OCI-LY7 (cell line): ENCODE measurements at regions not wholly inside any gene's neighbourhood (a gene's known extent, or its start where the extent isn't known, plus 50 kb on each side); places are given as distances from the start of the nearest gene placed in this dataset.

ENCODE experiments used
- BruUV-seq: library from RNA; stranded (reverse); fragments of 400-500 nt; replicated peaks from 2 replicates; lab custom pipeline; 2021; lab: Mats Ljungman, UMichigan
- CTCF ChIA-PET: fragments of 300-600 bp; sonication (Branson Sonifier 250); formaldehyde crosslinking; loops from one replicate; lab custom pipeline; 2022; ENCODE audit warnings: antibody characterized with exemption; ENCODE audit not compliant: unreplicated experiment; lab: Charles Lee
- POLR2A ChIA-PET: fragments of 300-600 bp; sonication (Branson Sonifier 250); formaldehyde crosslinking; loops from one replicate; lab custom pipeline; 2022; ENCODE audit warnings: antibody characterized with exemption; lab: Charles Lee
- DNase-seq: peaks from one replicate; pipeline ENCODE4 v3.0.0-alpha.2; 2015; ENCODE audit warnings: low spot score
- H2AFZ ChIP-seq: fragments of 200-600 bp; sonication (generic), shearing (Covaris generic); 2 replicates; pipeline ENCODE4 v1.6.1; 2014; ENCODE audit warnings: mild to moderate bottlenecking, antibody characterized with exemption, low read length, moderate library complexity
- H3K27ac ChIP-seq: fragments of 200-600 bp; sonication (generic); 2 replicates; pipeline ENCODE4 v1.5.1; 2014; ENCODE audit warnings: mixed run types, low read depth, mild to moderate bottlenecking, moderate library complexity, low read length, inconsistent platforms; ENCODE audit not compliant: poor library complexity, severe bottlenecking
- H3K36me3 ChIP-seq: fragments of 200-600 bp; sonication (generic); 2 replicates; pipeline ENCODE4 v1.6.1; 2014; ENCODE audit warnings: mild to moderate bottlenecking, antibody characterized with exemption, low read length, moderate library complexity, mixed read lengths; ENCODE audit not compliant: insufficient read depth
- H3K4me1 ChIP-seq: fragments of 200-600 bp; sonication (generic); 2 replicates; pipeline ENCODE4 v1.5.1; 2014; ENCODE audit warnings: mild to moderate bottlenecking, low read length; ENCODE audit not compliant: insufficient read depth, poor library complexity, severe bottlenecking
- H3K4me2 ChIP-seq: fragments of 200-600 bp; sonication (generic); 2 replicates; pipeline ENCODE4 v1.6.1; 2014; ENCODE audit warnings: mild to moderate bottlenecking, low read length
- H3K4me3 ChIP-seq: fragments of 200-600 bp; sonication (generic); 2 replicates; pipeline ENCODE4 v1.5.1; 2014; ENCODE audit warnings: mild to moderate bottlenecking, low read depth, low read length; ENCODE audit not compliant: poor library complexity, severe bottlenecking
- H3K79me2 ChIP-seq: fragments of 200-600 bp; sonication (generic); 2 replicates; pipeline ENCODE4 v1.6.1; 2016; ENCODE audit warnings: low read depth, mild to moderate bottlenecking, low read length, moderate library complexity, mixed read lengths; ENCODE audit not compliant: insufficient read depth
- H3K9me2 ChIP-seq: fragments of 200-600 bp; sonication (generic); 2 replicates; pipeline ENCODE4 v1.6.1; 2016; ENCODE audit warnings: mild to moderate bottlenecking, low read length, mixed read lengths; ENCODE audit not compliant: insufficient read depth
- H3K9me3 ChIP-seq: fragments of 200-600 bp; sonication (generic); 2 replicates; pipeline ENCODE4 v1.6.1; 2014; ENCODE audit warnings: mild to moderate bottlenecking, mixed run types, low read length, mixed read lengths
- H4K20me1 ChIP-seq: fragments of 200-600 bp; sonication (generic); 2 replicates; pipeline ENCODE4 v1.6.1; 2014; ENCODE audit warnings: mild to moderate bottlenecking, antibody characterized with exemption, low read length, moderate library complexity, mixed read lengths; ENCODE audit not compliant: insufficient read depth
- EZH2phosphoT487 ChIP-seq: fragments of 200-600 bp; sonication (generic); IDR thresholded peaks from 2 replicates; pipeline ENCODE4 v1.6.1; 2018; ENCODE audit warnings: low read depth, borderline replicate concordance, mild to moderate bottlenecking, mixed run types, antibody characterized with exemption, low read length, moderate library complexity, mixed read lengths
- intact Hi-C: fragments of 100-400 bp; cut with micrococcal nuclease; formaldehyde crosslinking; loops from one replicate; pipeline ENCODE4 v1.10.0; 2022; ENCODE audit not compliant: unreplicated experiment
- TF ChIP-seq, protein P1 (sequence below): fragments of 200-600 bp; sonication (generic); conservative IDR thresholded peaks from 2 replicates; pipeline ENCODE4 v1.5.1; 2014; ENCODE audit warnings: mild to moderate bottlenecking, antibody characterized with exemption, low read length, moderate library complexity, mixed read lengths

DNA sequence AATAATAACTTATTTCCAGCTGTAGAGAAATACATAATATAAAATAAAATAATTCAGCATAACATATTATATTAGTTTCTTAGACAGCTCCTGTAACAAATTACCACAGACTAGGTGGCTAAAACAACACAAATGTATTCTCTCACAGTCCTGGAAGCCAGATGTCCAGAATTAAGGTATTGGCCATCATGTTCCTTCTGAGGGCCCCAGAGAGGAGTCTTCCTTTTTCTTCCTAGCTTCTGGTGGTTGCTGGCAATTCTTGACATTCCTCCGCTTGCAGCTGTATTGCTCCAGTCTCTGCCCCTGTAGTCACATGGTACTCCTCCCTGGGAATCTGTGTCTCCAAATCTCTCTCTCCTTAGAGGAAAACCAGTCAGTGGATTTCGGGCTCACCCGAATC, 146.8 kb downstream of the RBM43 start:
- Histone ChIP-seq H4K20me1 (no peaks in the 10 kb centered on the region), H3K9me3 (no peaks in the 10 kb centered on the region), H3K9me2 (no peaks in the 10 kb centered on the region), H3K79me2 (no peaks in the 10 kb centered on the region), H3K36me3 (no peaks in the 10 kb centered on the region), H2AFZ (no peak overlapping the region), H3K4me1 (no peaks in the 10 kb centered on the region), H3K4me3 (no peak overlapping the region), H3K27ac (no peak overlapping the region), H3K4me2 (no peak overlapping the region)
- TF ChIP-seq, protein P1, sequence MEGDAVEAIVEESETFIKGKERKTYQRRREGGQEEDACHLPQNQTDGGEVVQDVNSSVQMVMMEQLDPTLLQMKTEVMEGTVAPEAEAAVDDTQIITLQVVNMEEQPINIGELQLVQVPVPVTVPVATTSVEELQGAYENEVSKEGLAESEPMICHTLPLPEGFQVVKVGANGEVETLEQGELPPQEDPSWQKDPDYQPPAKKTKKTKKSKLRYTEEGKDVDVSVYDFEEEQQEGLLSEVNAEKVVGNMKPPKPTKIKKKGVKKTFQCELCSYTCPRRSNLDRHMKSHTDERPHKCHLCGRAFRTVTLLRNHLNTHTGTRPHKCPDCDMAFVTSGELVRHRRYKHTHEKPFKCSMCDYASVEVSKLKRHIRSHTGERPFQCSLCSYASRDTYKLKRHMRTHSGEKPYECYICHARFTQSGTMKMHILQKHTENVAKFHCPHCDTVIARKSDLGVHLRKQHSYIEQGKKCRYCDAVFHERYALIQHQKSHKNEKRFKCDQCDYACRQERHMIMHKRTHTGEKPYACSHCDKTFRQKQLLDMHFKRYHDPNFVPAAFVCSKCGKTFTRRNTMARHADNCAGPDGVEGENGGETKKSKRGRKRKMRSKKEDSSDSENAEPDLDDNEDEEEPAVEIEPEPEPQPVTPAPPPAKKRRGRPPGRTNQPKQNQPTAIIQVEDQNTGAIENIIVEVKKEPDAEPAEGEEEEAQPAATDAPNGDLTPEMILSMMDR: no peak
- no peak for TF ChIP-seq EZH2phosphoT487
- POLR2A ChIA-PET: interaction anchor here (0.9 kb wide), 1 partner anchor 109 kb away, joined by 3 read pairs; no protein-coding TSS in a partner anchor
- no peak for DNase-seq
- CTCF ChIA-PET: no interaction called here
- intact Hi-C loops: no loop called here
- BruUV-seq: no TSS peak

DNA sequence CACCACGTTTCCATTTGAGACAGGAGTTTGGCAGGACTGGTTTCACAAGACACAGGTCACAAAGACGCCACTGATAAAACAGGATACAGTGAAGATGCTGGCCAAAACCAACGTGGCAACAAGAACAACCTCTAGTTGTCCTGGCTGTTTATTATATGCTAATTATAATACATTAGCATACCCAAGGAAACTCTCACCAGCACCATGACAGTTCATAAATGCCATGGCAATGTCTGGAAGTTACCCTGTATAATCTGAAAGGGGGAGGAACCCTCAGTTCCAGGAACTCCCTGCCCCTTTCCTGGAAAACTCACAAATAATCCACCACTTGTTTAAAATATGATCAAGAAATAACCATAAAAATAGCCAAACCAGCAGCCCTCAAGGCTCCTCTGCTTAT, 148.3 kb downstream of the RBM43 start:
- Histone ChIP-seq H3K9me3 (no peaks in the 10 kb centered on the region), H3K36me3 (no peaks in the 10 kb centered on the region), H3K4me2 (no peak overlapping the region), H3K9me2 (no peaks in the 10 kb centered on the region), H3K4me1 (no peaks in the 10 kb centered on the region), H2AFZ (no peak overlapping the region), H3K4me3 (no peak overlapping the region), H3K79me2 (no peaks in the 10 kb centered on the region), H3K27ac (no peak overlapping the region), H4K20me1 (no peaks in the 10 kb centered on the region)
- BruUV-seq: no TSS peak
- intact Hi-C loops: no loop called here
- CTCF ChIA-PET: no interaction called here
- POLR2A ChIA-PET: interaction anchor here (0.6 kb wide), 1 partner anchor 1813 kb away, joined by 3 read pairs; no protein-coding TSS in a partner anchor
- TF ChIP-seq, protein P1: no peak
- no peak for DNase-seq

DNA sequence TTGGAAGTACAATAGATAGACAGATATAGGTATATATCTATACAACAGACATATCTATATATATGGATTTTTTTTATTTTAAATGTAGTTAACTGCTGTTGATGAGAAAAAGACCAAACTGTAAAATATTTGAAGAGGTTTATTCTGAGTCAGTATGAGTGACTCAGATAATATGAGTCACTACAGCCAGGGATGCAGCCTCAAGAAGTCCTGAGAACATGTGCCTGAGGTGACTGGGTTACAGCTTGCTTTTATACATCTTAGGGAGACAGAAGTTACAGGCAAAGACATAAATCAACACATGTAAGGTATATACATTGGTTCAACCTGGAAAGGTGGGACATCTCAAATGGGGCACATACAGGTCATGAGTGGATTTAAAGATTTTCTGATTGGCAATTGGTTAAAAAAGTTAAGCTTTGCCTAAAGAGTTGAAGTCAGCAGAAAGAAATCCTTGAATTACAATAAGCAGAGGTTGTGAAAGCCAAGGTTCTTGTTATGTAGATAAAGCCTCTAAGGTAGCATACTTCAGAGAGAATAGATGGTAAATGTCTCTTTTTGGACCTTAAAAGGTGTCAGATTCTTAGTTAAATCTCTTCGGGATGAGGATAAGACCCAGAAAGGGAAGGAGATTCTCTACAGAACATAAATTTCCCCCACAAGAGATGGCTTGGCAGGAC, 149.9 kb downstream of the RBM43 start:
- Histone ChIP-seq H4K20me1 (no peaks in the 10 kb centered on the region), H3K36me3 (no peaks in the 10 kb centered on the region), H3K4me3 (no peak overlapping the region), H2AFZ (no peak overlapping the region), H3K4me1 (no peaks in the 10 kb centered on the region), H3K79me2 (no peaks in the 10 kb centered on the region), H3K9me3 (no peaks in the 10 kb centered on the region), H3K4me2 (no peak overlapping the region), H3K27ac (no peak overlapping the region), H3K9me2 (no peaks in the 10 kb centered on the region)
- intact Hi-C loops: no loop called here
- POLR2A ChIA-PET: no interaction called here
- no peak for DNase-seq
- BruUV-seq: no TSS peak
- TF ChIP-seq EZH2phosphoT487: no peak
- TF ChIP-seq, protein P1: no peak
- CTCF ChIA-PET: no interaction called here
